ENCODE measurements at regions not wholly inside any gene's neighbourhood (a gene's known extent, or its start where the extent isn't known, plus 50 kb on each side); places are given as distances from the start of the nearest gene placed in this dataset.

GRCh38 chr14:66239589-66239988 is 246.6 kb upstream of the CCDC196 start:
- WGBS, 3 donors, result 84 to 89% (median 88%) methylated on average over 4 of the region's 4 CpGs
- no peaks in the 10 kb centered on the region for H3K36me3 ChIP-seq (ENCODE audit: control insufficient read depth in 3 of 3, insufficient read depth in 2 of 3, low read depth in 1 of 3, low read length in 3 of 3)
- H3K4me1 ChIP-seq (ENCODE audit: control insufficient read depth in 3 of 3, insufficient read depth in 2 of 3, low read depth in 1 of 3, low read length in 2 of 3), result no peaks in the 10 kb centered on the region
- no peak for FAIRE-seq
- no peaks in the 10 kb centered on the region for H3K9me3 ChIP-seq (ENCODE audit: control insufficient read depth in 2 of 2, insufficient read depth in 1 of 2, low read depth in 1 of 2, low read length in 1 of 2)
- no peak for DNase-seq
- no peak overlapping the region for H3K4me3 ChIP-seq (ENCODE audit: low read depth in 1 of 3, low read length in 3 of 3)
- H3K27ac ChIP-seq (ENCODE audit: low read depth in 1 of 3, low read length in 2 of 3), result no peak overlapping the region
- peaks cover 0 to 3% (median 0%) of the 10 kb centered on the region in 3 donors for H3K27me3 ChIP-seq (ENCODE audit: control insufficient read depth in 3 of 3, insufficient read depth in 3 of 3, low read length in 3 of 3)

- Histone ChIP-seq H3K36me3 (ENCODE audit: control insufficient read depth in 3 of 3, insufficient read depth in 2 of 3, low read depth in 1 of 3, low read length in 3 of 3) (no peaks in the 10 kb centered on the region), H3K4me1 (ENCODE audit: control insufficient read depth in 3 of 3, insufficient read depth in 2 of 3, low read depth in 1 of 3, low read length in 2 of 3) (no peaks in the 10 kb centered on the region), H3K27ac (ENCODE audit: low read depth in 1 of 3, low read length in 2 of 3) (no peak overlapping the region), H3K4me3 (ENCODE audit: low read depth in 1 of 3, low read length in 3 of 3) (no peak overlapping the region), H3K27me3 (ENCODE audit: control insufficient read depth in 3 of 3, insufficient read depth in 3 of 3, low read length in 3 of 3) (peaks cover 0 to 3% (median 0%) of the 10 kb centered on the region in 3 donors), H3K9me3 (ENCODE audit: control insufficient read depth in 2 of 2, insufficient read depth in 1 of 2, low read depth in 1 of 2, low read length in 1 of 2) (no peaks in the 10 kb centered on the region)
- DNase-seq (no peak), FAIRE-seq (no peak)
Observed at GRCh38 chr14:66240105-66240504, 246.1 kb upstream of the CCDC196 start.

GRCh38 chr14:66242001-66242400 is 244.2 kb upstream of the CCDC196 start:
- Histone ChIP-seq H3K36me3 (ENCODE audit: control insufficient read depth in 3 of 3, insufficient read depth in 2 of 3, low read depth in 1 of 3, low read length in 3 of 3) (no peaks in the 10 kb centered on the region), H3K9me3 (ENCODE audit: control insufficient read depth in 2 of 2, insufficient read depth in 1 of 2, low read depth in 1 of 2, low read length in 1 of 2) (no peaks in the 10 kb centered on the region), H3K27ac (ENCODE audit: low read depth in 1 of 3, low read length in 2 of 3) (no peak overlapping the region), H3K27me3 (ENCODE audit: control insufficient read depth in 3 of 3, insufficient read depth in 3 of 3, low read length in 3 of 3) (peaks cover 0 to 3% (median 0%) of the 10 kb centered on the region in 3 donors), H3K4me1 (ENCODE audit: control insufficient read depth in 3 of 3, insufficient read depth in 2 of 3, low read depth in 1 of 3, low read length in 2 of 3) (no peaks in the 10 kb centered on the region), H3K4me3 (ENCODE audit: low read depth in 1 of 3, low read length in 3 of 3) (no peak overlapping the region)
- FAIRE-seq, result no peak
- WGBS, 3 donors, result 65 to 93% (median 81%) methylated on average over 1 of the region's 1 CpG
- no peak for DNase-seq

- Histone ChIP-seq H3K27ac (ENCODE audit: low read depth in 1 of 3, low read length in 2 of 3) (no peak overlapping the region), H3K9me3 (ENCODE audit: control insufficient read depth in 2 of 2, insufficient read depth in 1 of 2, low read depth in 1 of 2, low read length in 1 of 2) (no peaks in the 10 kb centered on the region), H3K4me3 (ENCODE audit: low read depth in 1 of 3, low read length in 3 of 3) (no peak overlapping the region), H3K36me3 (ENCODE audit: control insufficient read depth in 3 of 3, insufficient read depth in 2 of 3, low read depth in 1 of 3, low read length in 3 of 3) (no peaks in the 10 kb centered on the region), H3K4me1 (ENCODE audit: control insufficient read depth in 3 of 3, insufficient read depth in 2 of 3, low read depth in 1 of 3, low read length in 2 of 3) (no peaks in the 10 kb centered on the region), H3K27me3 (ENCODE audit: control insufficient read depth in 3 of 3, insufficient read depth in 3 of 3, low read length in 3 of 3) (no peaks in the 10 kb centered on the region)
- no peak for DNase-seq
- no peak for FAIRE-seq
- 88 to 92% (median 91%) methylated on average over 5 of the region's 5 CpGs for WGBS, 3 donors
Observed at GRCh38 chr14:66244834-66245233, 241.3 kb upstream of the CCDC196 start.

GRCh38 chr14:66247662-66248193 is 238.4 kb upstream of the CCDC196 start:
- Histone ChIP-seq H3K36me3 (ENCODE audit: control insufficient read depth in 3 of 3, insufficient read depth in 2 of 3, low read depth in 1 of 3, low read length in 3 of 3) (no peaks in the 10 kb centered on the region), H3K9me3 (ENCODE audit: control insufficient read depth in 2 of 2, insufficient read depth in 1 of 2, low read depth in 1 of 2, low read length in 1 of 2) (no peaks in the 10 kb centered on the region), H3K4me3 (ENCODE audit: low read depth in 1 of 3, low read length in 3 of 3) (no peak overlapping the region), H3K27ac (ENCODE audit: low read depth in 1 of 3, low read length in 2 of 3) (no peak overlapping the region), H3K4me1 (ENCODE audit: control insufficient read depth in 3 of 3, insufficient read depth in 2 of 3, low read depth in 1 of 3, low read length in 2 of 3) (no peaks in the 10 kb centered on the region), H3K27me3 (ENCODE audit: control insufficient read depth in 3 of 3, insufficient read depth in 3 of 3, low read length in 3 of 3) (no peaks in the 10 kb centered on the region)
- FAIRE-seq, result no peak
- WGBS, 3 donors, result 62 to 81% (median 74%) methylated on average over 4 of the region's 4 CpGs
- no peak for DNase-seq

- WGBS, 3 donors, result 57 to 81% (median 63%) methylated on average over 2 of the region's 2 CpGs
- Histone ChIP-seq H3K9me3 (ENCODE audit: control insufficient read depth in 2 of 2, insufficient read depth in 1 of 2, low read depth in 1 of 2, low read length in 1 of 2) (no peaks in the 10 kb centered on the region), H3K27ac (ENCODE audit: low read depth in 1 of 3, low read length in 2 of 3) (no peak overlapping the region), H3K4me3 (ENCODE audit: low read depth in 1 of 3, low read length in 3 of 3) (no peak overlapping the region), H3K27me3 (ENCODE audit: control insufficient read depth in 3 of 3, insufficient read depth in 3 of 3, low read length in 3 of 3) (no peaks in the 10 kb centered on the region), H3K36me3 (ENCODE audit: control insufficient read depth in 3 of 3, insufficient read depth in 2 of 3, low read depth in 1 of 3, low read length in 3 of 3) (no peaks in the 10 kb centered on the region), H3K4me1 (ENCODE audit: control insufficient read depth in 3 of 3, insufficient read depth in 2 of 3, low read depth in 1 of 3, low read length in 2 of 3) (no peaks in the 10 kb centered on the region)
- FAIRE-seq (no peak), DNase-seq (no peak)
Observed at GRCh38 chr14:66248256-66248655, 237.9 kb upstream of the CCDC196 start.

GRCh38 chr14:66249544-66249943 is 236.6 kb upstream of the CCDC196 start:
- WGBS, 3 donors, result 82 to 90% (median 83%) methylated on average over 3 of the region's 3 CpGs
- FAIRE-seq, result no peak
- Histone ChIP-seq H3K9me3 (ENCODE audit: control insufficient read depth in 2 of 2, insufficient read depth in 1 of 2, low read depth in 1 of 2, low read length in 1 of 2) (no peaks in the 10 kb centered on the region), H3K4me1 (ENCODE audit: control insufficient read depth in 3 of 3, insufficient read depth in 2 of 3, low read depth in 1 of 3, low read length in 2 of 3) (no peaks in the 10 kb centered on the region), H3K36me3 (ENCODE audit: control insufficient read depth in 3 of 3, insufficient read depth in 2 of 3, low read depth in 1 of 3, low read length in 3 of 3) (no peaks in the 10 kb centered on the region), H3K4me3 (ENCODE audit: low read depth in 1 of 3, low read length in 3 of 3) (no peak overlapping the region), H3K27ac (ENCODE audit: low read depth in 1 of 3, low read length in 2 of 3) (no peak overlapping the region), H3K27me3 (ENCODE audit: control insufficient read depth in 3 of 3, insufficient read depth in 3 of 3, low read length in 3 of 3) (no peaks in the 10 kb centered on the region)
- no peak for DNase-seq

GRCh38 chr14:66254038-66254437 is 232.1 kb upstream of the CCDC196 start:
- Histone ChIP-seq H3K36me3 (ENCODE audit: control insufficient read depth in 3 of 3, insufficient read depth in 2 of 3, low read depth in 1 of 3, low read length in 3 of 3) (no peaks in the 10 kb centered on the region), H3K4me1 (ENCODE audit: control insufficient read depth in 3 of 3, insufficient read depth in 2 of 3, low read depth in 1 of 3, low read length in 2 of 3) (no peaks in the 10 kb centered on the region), H3K4me3 (ENCODE audit: low read depth in 1 of 3, low read length in 3 of 3) (no peak overlapping the region), H3K27me3 (ENCODE audit: control insufficient read depth in 3 of 3, insufficient read depth in 3 of 3, low read length in 3 of 3) (no peaks in the 10 kb centered on the region), H3K9me3 (ENCODE audit: control insufficient read depth in 2 of 2, insufficient read depth in 1 of 2, low read depth in 1 of 2, low read length in 1 of 2) (no peaks in the 10 kb centered on the region), H3K27ac (ENCODE audit: low read depth in 1 of 3, low read length in 2 of 3) (no peak overlapping the region)
- DNase-seq (no peak), FAIRE-seq (no peak)
- 83 to 90% (median 89%) methylated on average over 3 of the region's 3 CpGs for WGBS, 3 donors

GRCh38 chr14:66268802-66269334 is 217.3 kb upstream of the CCDC196 start:
- FAIRE-seq, result no peak
- no peak overlapping the region for H3K27ac ChIP-seq (ENCODE audit: low read depth in 1 of 3, low read length in 2 of 3)
- whole genome bisulfite sequencing, 3 donors, result 94 to 100% (median 100%) methylated on average over 1 of the region's 1 CpG

More at GRCh38 chr14:66268802-66269334, 217.3 kb upstream of the CCDC196 start:
- Histone ChIP-seq H3K9me3 (ENCODE audit: control insufficient read depth in 2 of 2, insufficient read depth in 1 of 2, low read depth in 1 of 2, low read length in 1 of 2) (no peaks in the 10 kb centered on the region), H3K27me3 (ENCODE audit: control insufficient read depth in 3 of 3, insufficient read depth in 3 of 3, low read length in 3 of 3) (peaks cover 0 to 2% (median 0%) of the 10 kb centered on the region in 3 donors), H3K4me1 (ENCODE audit: control insufficient read depth in 3 of 3, insufficient read depth in 2 of 3, low read depth in 1 of 3, low read length in 2 of 3) (peaks cover 0 to 2% (median 0%) of the 10 kb centered on the region in 3 donors), H3K36me3 (ENCODE audit: control insufficient read depth in 3 of 3, insufficient read depth in 2 of 3, low read depth in 1 of 3, low read length in 3 of 3) (no peaks in the 10 kb centered on the region), H3K4me3 (ENCODE audit: low read depth in 1 of 3, low read length in 3 of 3) (no peak overlapping the region)
- no peak for DNase-seq
